SU-DHL-6 (cell line): ENCODE measurements at regions not wholly inside any gene's neighbourhood (a gene's known extent, or its start where the extent isn't known, plus 50 kb on each side); places are given as distances from the start of the nearest gene placed in this dataset.

ENCODE experiments used
- CTCF ChIP-seq: fragments of 200-600 bp; sonication (generic); IDR thresholded peaks from one replicate; pipeline ENCODE4 v1.5.1; 2017; ENCODE audit warnings: antibody characterized with exemption, mild to moderate bottlenecking, low read length, moderate library complexity; ENCODE audit not compliant: insufficient read depth, poor library complexity, severe bottlenecking
- EZH2phosphoT487 ChIP-seq: fragments of 200-600 bp; sonication (generic), shearing (Covaris generic); conservative IDR thresholded peaks from 2 replicates; pipeline ENCODE4 v1.6.1; 2018; ENCODE audit warnings: mild to moderate bottlenecking, antibody characterized with exemption, low read length, moderate library complexity, mixed read lengths

GRCh38 chr6:167401525-167402194 is 76.8 kb downstream of the TTLL2 start:
- TF ChIP-seq CTCF (no peak), EZH2phosphoT487 (no peak)
